Tibial nerve (tissue), 4 donors: ENCODE measurements at regions not wholly inside any gene's neighbourhood (a gene's known extent, or its start where the extent isn't known, plus 50 kb on each side); places are given as distances from the start of the nearest gene placed in this dataset.
A peak's percentile ranks its signal among the peaks of the same experiment; 100 is the strongest.

Experiments used
- DNase-seq, 2 donors: peaks; one replicate each; pipeline ENCODE4 v3.0.0-alpha.2; 2019; ENCODE audit warnings: low spot score in 2 of 2
- H3K27ac ChIP-seq, 4 donors: fragments of 200-600 bp; sonication (generic) in 3 of 4; one replicate each; pipeline ENCODE4 v1.5.1; 2017 to 2019; ENCODE audit warnings: mild to moderate bottlenecking in 1 of 4
- H3K27me3 ChIP-seq, 2 donors: fragments of 200-600 bp; sonication (generic) in 1 of 2; one replicate each; pipeline versions ENCODE4 v1.5.1 to v1.6.0; 2017 to 2019
- H3K36me3 ChIP-seq, 3 donors: fragments of 200-600 bp; sonication (generic); one replicate each; pipeline ENCODE4 v1.5.1; 2018 to 2019
- H3K4me1 ChIP-seq, 4 donors: fragments of 200-600 bp; sonication (generic) in 3 of 4; one replicate each; pipeline ENCODE4 v1.5.1; 2017 to 2019
- H3K4me3 ChIP-seq, 4 donors: fragments of 200-600 bp; sonication (generic) in 3 of 4; one replicate each; pipeline ENCODE4 v1.5.1; 2017 to 2019; ENCODE audit warnings: mild to moderate bottlenecking in 1 of 4, moderate library complexity in 1 of 4
- H3K9me3 ChIP-seq, 4 donors: fragments of 200-600 bp; sonication (generic) in 3 of 4; one replicate each; pipeline ENCODE4 v1.5.1; 2017 to 2019
- EP300 ChIP-seq, 2 donors: sonication (generic); formaldehyde crosslinking; IDR thresholded peaks; one replicate each; pipeline ENCODE4 v1.6.1; 2017; ENCODE audit warnings: antibody characterized with exemption in 2 of 2, mild to moderate bottlenecking in 1 of 2
- POLR2A ChIP-seq, 2 donors: fragments of 450-650 bp; IDR thresholded peaks; one replicate each; pipeline ENCODE4 v1.6.1; 2017; ENCODE audit warnings: antibody characterized with exemption in 2 of 2, mild to moderate bottlenecking in 2 of 2, moderate library complexity in 2 of 2
- WGBS, 2 donors: methylation state at CpG; one replicate each; pipeline ENCODE4 v1.1.5; 2018; 5-methylcytosine and 5-hydroxymethylcytosine counted together
- TF ChIP-seq, protein P1 (sequence below), 5 experiments: fragments of 200-600 bp in 3 of 5; fragments of 450-650 bp in 2 of 5; sonication (generic) in 3 of 5; IDR thresholded peaks; one replicate each; pipeline ENCODE4 v1.5.1; 2016 to 2019; ENCODE audit warnings: antibody characterized with exemption in 5 of 5, mild to moderate bottlenecking in 3 of 5, moderate library complexity in 2 of 5

DNA sequence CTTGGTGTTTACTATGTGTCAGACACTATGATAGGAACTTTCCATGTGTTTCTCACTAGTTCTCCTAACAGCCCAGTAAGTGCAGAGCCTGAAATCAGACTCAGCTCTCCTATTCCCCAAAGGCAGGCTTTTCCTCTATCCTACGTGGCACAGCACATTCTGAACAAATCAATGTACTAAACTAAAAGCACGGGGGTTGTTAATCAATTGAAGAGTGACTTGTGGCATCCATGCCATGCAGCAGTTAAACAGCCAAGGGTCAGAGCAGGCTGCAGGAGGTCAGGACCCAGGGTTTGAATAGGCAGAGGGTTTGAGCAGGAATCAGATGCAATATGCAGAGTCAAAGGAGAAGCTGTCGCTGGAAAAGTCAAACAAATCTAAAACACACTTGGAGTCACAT is 289.7 kb upstream of the LDB2 start:
- Histone ChIP-seq H3K9me3 (no peaks in the 10 kb centered on the region), H3K27ac (no peak overlapping the region), H3K4me3 (no peak overlapping the region), H3K36me3 (no peaks in the 10 kb centered on the region), H3K4me1 (peaks cover 0 to 27% (median 0%) of the 10 kb centered on the region in 4 donors), H3K27me3 (no peaks in the 10 kb centered on the region)
- TF ChIP-seq, protein P1, sequence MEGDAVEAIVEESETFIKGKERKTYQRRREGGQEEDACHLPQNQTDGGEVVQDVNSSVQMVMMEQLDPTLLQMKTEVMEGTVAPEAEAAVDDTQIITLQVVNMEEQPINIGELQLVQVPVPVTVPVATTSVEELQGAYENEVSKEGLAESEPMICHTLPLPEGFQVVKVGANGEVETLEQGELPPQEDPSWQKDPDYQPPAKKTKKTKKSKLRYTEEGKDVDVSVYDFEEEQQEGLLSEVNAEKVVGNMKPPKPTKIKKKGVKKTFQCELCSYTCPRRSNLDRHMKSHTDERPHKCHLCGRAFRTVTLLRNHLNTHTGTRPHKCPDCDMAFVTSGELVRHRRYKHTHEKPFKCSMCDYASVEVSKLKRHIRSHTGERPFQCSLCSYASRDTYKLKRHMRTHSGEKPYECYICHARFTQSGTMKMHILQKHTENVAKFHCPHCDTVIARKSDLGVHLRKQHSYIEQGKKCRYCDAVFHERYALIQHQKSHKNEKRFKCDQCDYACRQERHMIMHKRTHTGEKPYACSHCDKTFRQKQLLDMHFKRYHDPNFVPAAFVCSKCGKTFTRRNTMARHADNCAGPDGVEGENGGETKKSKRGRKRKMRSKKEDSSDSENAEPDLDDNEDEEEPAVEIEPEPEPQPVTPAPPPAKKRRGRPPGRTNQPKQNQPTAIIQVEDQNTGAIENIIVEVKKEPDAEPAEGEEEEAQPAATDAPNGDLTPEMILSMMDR (IDR thresholded peaks at IDR 0.05), result no peak
- no peak for TF ChIP-seq EP300 (IDR thresholded peaks at IDR 0.05)
- no peak for TF ChIP-seq POLR2A (IDR thresholded peaks at IDR 0.05)
- DNase-seq, result no peak
- WGBS, 2 donors, result 19 to 22% methylated on average over 3 of the region's 3 CpGs

- no peak overlapping the region for H3K4me3 ChIP-seq
- DNase-seq, result no peak
- 62 to 65% methylated on average over 5 of the region's 5 CpGs for WGBS, 2 donors
- TF ChIP-seq EP300 (IDR thresholded peaks at IDR 0.05) (no peak), POLR2A (IDR thresholded peaks at IDR 0.05) (no peak)
- TF ChIP-seq, protein P1 (IDR thresholded peaks at IDR 0.05), result no peak
- no peaks in the 10 kb centered on the region for H3K27me3 ChIP-seq
- no peaks in the 10 kb centered on the region for H3K9me3 ChIP-seq
- no peaks in the 10 kb centered on the region for H3K36me3 ChIP-seq
- H3K27ac ChIP-seq, result no peak overlapping the region
- peaks cover 0 to 27% (median 0%) of the 10 kb centered on the region in 4 donors for H3K4me1 ChIP-seq
Measured at GRCh38 chr4:17187003-17187402, 288.6 kb upstream of the LDB2 start.

GRCh38 chr4:17182888-17183287 is 284.4 kb upstream of the LDB2 start:
- Histone ChIP-seq H3K36me3 (no peaks in the 10 kb centered on the region), H3K4me1 (peaks cover 0 to 5% (median 0%) of the 10 kb centered on the region in 4 donors), H3K4me3 (no peak overlapping the region), H3K27ac (no peak overlapping the region), H3K27me3 (no peaks in the 10 kb centered on the region), H3K9me3 (no peaks in the 10 kb centered on the region)
- no peak for DNase-seq
- TF ChIP-seq EP300 (IDR thresholded peaks at IDR 0.05), result no peak
- TF ChIP-seq POLR2A (IDR thresholded peaks at IDR 0.05), result no peak
- TF ChIP-seq, protein P1 (IDR thresholded peaks at IDR 0.05), result no peak
- 48 to 50% methylated on average over 4 of the region's 4 CpGs for WGBS, 2 donors

DNA sequence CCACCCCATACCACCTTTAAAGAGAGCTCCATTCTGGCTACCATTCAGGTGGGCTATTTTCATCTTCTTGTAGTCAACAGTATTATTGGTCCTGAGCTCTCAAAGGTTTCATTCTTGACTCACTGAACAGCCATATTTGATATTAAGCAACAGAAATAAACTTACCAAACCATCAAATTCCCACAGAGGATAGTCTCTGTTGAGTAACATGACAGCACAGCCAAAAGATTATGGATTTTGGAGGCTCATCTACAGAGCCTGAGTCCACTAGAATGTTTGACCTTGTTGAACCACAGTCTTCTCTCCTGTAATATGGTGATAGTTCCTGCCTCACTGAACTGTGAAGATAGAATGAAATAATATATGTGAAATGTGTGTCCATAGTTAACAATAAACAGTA is 276.3 kb upstream of the LDB2 start:
- Histone ChIP-seq H3K27me3 (no peaks in the 10 kb centered on the region), H3K27ac (no peak overlapping the region), H3K4me3 (no peak overlapping the region), H3K36me3 (no peaks in the 10 kb centered on the region), H3K4me1 (no peaks in the 10 kb centered on the region), H3K9me3 (no peaks in the 10 kb centered on the region)
- no peak for DNase-seq
- TF ChIP-seq EP300 (IDR thresholded peaks at IDR 0.05) (peak in 1 of 2 donors; percentile 25), POLR2A (IDR thresholded peaks at IDR 0.05) (no peak)
- TF ChIP-seq, protein P1 (IDR thresholded peaks at IDR 0.05), result no peak

DNA sequence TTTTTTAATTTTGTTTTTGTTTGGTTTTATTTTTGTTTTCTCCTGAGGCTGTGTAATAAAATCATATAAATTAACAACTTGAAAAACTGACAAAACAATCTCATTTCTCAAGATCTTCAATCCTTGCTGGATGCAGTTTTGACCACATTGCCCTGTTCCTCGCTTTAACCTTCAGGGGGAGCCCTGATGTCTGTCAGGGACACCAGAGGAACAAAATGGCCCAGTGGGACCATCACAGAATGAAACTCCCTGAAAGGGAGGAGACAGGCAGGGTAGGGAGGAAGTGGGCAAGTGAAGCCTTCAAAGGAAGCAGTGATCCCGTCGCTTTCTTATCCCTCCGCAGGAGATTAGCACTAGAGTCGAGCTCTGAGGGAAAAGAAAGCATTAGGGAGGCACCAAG is 274.9 kb upstream of the LDB2 start:
- Histone ChIP-seq H3K27ac (no peak overlapping the region), H3K27me3 (no peaks in the 10 kb centered on the region), H3K36me3 (no peaks in the 10 kb centered on the region), H3K4me1 (peaks cover 0 to 8% (median 0%) of the 10 kb centered on the region in 4 donors), H3K4me3 (no peak overlapping the region), H3K9me3 (no peaks in the 10 kb centered on the region)
- 60 to 63% methylated on average over 5 of the region's 5 CpGs for whole genome bisulfite sequencing, 2 donors
- TF ChIP-seq POLR2A (IDR thresholded peaks at IDR 0.05), result no peak
- TF ChIP-seq, protein P1 (IDR thresholded peaks at IDR 0.05), result no peak
- no peak for TF ChIP-seq EP300 (IDR thresholded peaks at IDR 0.05)
- DNase-seq, result no peak
